D721Med (cell line): ENCODE measurements at regions not wholly inside any gene's neighbourhood (a gene's known extent, or its start where the extent isn't known, plus 50 kb on each side); places are given as distances from the start of the nearest gene placed in this dataset.
A peak's percentile ranks its signal among the peaks of the same experiment; 100 is the strongest.
"Not testable (repeated sequence)": the region's sequence is repeated elsewhere in the genome, so short reads cannot be mapped to it uniquely, and the experiment has no call there.

Experiments
- DNase-seq: peaks from one replicate; pipeline ENCODE4 v3.0.0; 2011; ENCODE audit warnings: low spot score; ENCODE audit not compliant: insufficient read length
- FAIRE-seq: peaks from 2 replicates; lab custom pipeline; 2011; peaks lifted over from hg19 to GRCh38; lab: Jason Lieb, UNC
- CTCF ChIP-seq: IDR thresholded peaks from 2 replicates; pipeline ENCODE4 v1.5.1; 2012; ENCODE audit warnings: mild to moderate bottlenecking, control low read depth; ENCODE audit not compliant: insufficient read depth; ENCODE audit errors: missing control alignments

GRCh38 chr2:76697439-76697838 lies 824.7 kb downstream of the LRRTM4 start:
- DNase-seq, FAIRE-seq: not testable (repeated sequence)

GRCh38 chr2:76692908-76693307 lies 829.3 kb downstream of the LRRTM4 start:
- FAIRE-seq (no peak), DNase-seq (no peak)
- TF ChIP-seq CTCF: no peak

- DNase-seq (no peak), FAIRE-seq (no peak)
- TF ChIP-seq CTCF: no peak
Observed at GRCh38 chr2:76688732-76689131, 833.4 kb downstream of the LRRTM4 start.

GRCh38 chr2:76687923-76688322 lies 834.3 kb downstream of the LRRTM4 start:
- DNase-seq (no peak), FAIRE-seq (no peak)
- TF ChIP-seq CTCF: no peak

- TF ChIP-seq CTCF: no peak
- DNase-seq (no peak), FAIRE-seq (peak; percentile 66)
Observed at GRCh38 chr2:76684756-76685155, 837.4 kb downstream of the LRRTM4 start.

GRCh38 chr2:76679025-76679396 lies 843.2 kb downstream of the LRRTM4 start:
- TF ChIP-seq CTCF: no peak
- no peak for FAIRE-seq
- DNase-seq: no peak

- TF ChIP-seq CTCF: no peak
- FAIRE-seq: no peak
Observed at GRCh38 chr2:76678383-76679024, 843.7 kb downstream of the LRRTM4 start.

GRCh38 chr2:76675212-76675611 lies 847.0 kb downstream of the LRRTM4 start:
- TF ChIP-seq CTCF: no peak
- no peak for FAIRE-seq

More at GRCh38 chr2:76678383-76679024, 843.7 kb downstream of the LRRTM4 start:
- DNase-seq: no peak

More at GRCh38 chr2:76675212-76675611, 847.0 kb downstream of the LRRTM4 start:
- DNase-seq: no peak
